Naive thymus-derived CD8-positive, alpha-beta T cell (primary cell): ENCODE measurements at regions not wholly inside any gene's neighbourhood (a gene's known extent, or its start where the extent isn't known, plus 50 kb on each side); places are given as distances from the start of the nearest gene placed in this dataset.

ENCODE experiments used
- ATAC-seq, 2 donors: fragments of 150-1000 bp; cut with Tn5 transposase in 1 of 2; sonication (Bioruptor Pico), chemical (Tn5 transposase) in 1 of 2; 1 replicate in 1 of 2; 2 replicates in 1 of 2; pipeline ENCODE4 v1.10.0; 2021; ENCODE audit warnings: mild to moderate bottlenecking in 2 of 2, moderate library complexity in 2 of 2
- POLR2A ChIA-PET: fragments of 350-600 bp; sonication (Branson Sonifier 250); formaldehyde crosslinking; loops from one replicate; lab custom pipeline; 2021; ENCODE audit warnings: antibody characterized with exemption; lab: Charles Lee
- DNase-seq, 10 donors: peaks; one replicate each; pipeline versions ENCODE4 v3.0.0 to v3.0.0-alpha.2; 2020 to 2022
- H3K27ac Mint-ChIP-seq, 10 donors: one replicate each; pipeline ENCODE4 v1.8.0; 2020 to 2022; ENCODE audit warnings: mild to moderate bottlenecking in 10 of 10, mixed read lengths in 10 of 10, moderate library complexity in 4 of 10, inconsistent platforms in 1 of 10
- H3K27me3 Mint-ChIP-seq, 5 donors: one replicate each; pipeline ENCODE4 v1.8.0; 2021 to 2022; ENCODE audit warnings: mixed read lengths in 5 of 5
- H3K36me3 Mint-ChIP-seq, 3 donors: one replicate each; pipeline ENCODE4 v1.8.0; 2020 to 2022; ENCODE audit warnings: mixed read lengths in 3 of 3, mild to moderate bottlenecking in 2 of 3, inconsistent platforms in 1 of 3
- H3K4me1 Mint-ChIP-seq, 4 donors: one replicate each; pipeline ENCODE4 v1.8.0; 2021 to 2022; ENCODE audit warnings: mixed read lengths in 4 of 4
- H3K4me3 Mint-ChIP-seq, 10 donors: one replicate each; pipeline ENCODE4 v1.8.0; 2020 to 2022; ENCODE audit warnings: mild to moderate bottlenecking in 10 of 10, mixed read lengths in 10 of 10, moderate library complexity in 6 of 10, inconsistent platforms in 1 of 10
- H3K9me3 Mint-ChIP-seq, 9 donors: one replicate each; pipeline ENCODE4 v1.8.0; 2020 to 2022; ENCODE audit warnings: mixed read lengths in 9 of 9, mild to moderate bottlenecking in 3 of 9, inconsistent platforms in 1 of 9, moderate library complexity in 1 of 9

DNA sequence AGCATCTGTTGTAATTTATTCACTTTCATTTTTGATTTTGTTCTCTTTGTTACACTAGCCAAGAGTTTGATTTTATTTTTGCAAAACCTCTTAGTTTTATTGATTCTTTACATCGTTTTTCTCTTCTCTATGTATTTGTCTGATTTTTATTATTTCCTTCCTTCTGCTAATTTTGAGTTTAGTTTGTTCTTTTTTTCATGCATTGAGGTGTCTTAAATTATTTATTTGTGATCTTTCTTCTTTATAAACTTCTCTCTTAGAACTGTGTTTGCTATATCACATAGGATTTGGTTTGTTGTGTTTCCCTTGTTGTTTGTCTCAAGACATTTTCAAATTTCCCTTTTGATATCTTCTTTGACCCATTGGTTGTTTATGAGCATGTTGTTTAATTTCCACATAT, 51.7 kb upstream of the NFKBIA start:
- DNase-seq, result no peak
- H3K36me3 Mint-ChIP-seq, result peaks cover 0 to 17% (median 8%) of the 10 kb centered on the region in 3 donors
- no peak for ATAC-seq
- H3K9me3 Mint-ChIP-seq, result peaks cover 0 to 28% (median 12%) of the 10 kb centered on the region in 9 donors
- H3K4me1 Mint-ChIP-seq, result peaks cover 0 to 1% (median 0%) of the 10 kb centered on the region in 4 donors
- POLR2A ChIA-PET, result no interaction called here
- H3K27me3 Mint-ChIP-seq, result peaks cover 0 to 16% (median 4%) of the 10 kb centered on the region in 5 donors
- H3K4me3 Mint-ChIP-seq, result no peak overlapping the region
- no peak overlapping the region for H3K27ac Mint-ChIP-seq

DNA sequence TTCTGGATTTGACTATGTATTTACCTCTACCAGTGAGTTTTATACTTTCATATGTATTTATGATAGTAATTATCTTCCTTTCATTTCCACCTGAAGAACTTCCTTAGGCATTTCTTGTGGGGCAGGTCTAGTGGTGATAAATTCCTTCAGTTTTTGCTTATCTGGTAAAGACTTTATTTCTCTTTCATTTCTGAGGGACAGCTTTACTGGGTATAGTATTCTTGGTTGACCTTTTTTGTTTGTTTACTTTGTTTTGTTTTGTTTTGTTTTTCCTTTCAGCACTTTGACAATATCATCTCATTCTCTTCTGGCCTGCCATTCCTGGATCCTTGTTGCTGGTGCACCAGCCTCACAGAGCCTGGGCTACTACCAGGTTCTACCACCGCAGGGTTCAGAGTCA, 53.9 kb upstream of the NFKBIA start:
- peaks cover 0 to 28% (median 12%) of the 10 kb centered on the region in 9 donors for H3K9me3 Mint-ChIP-seq
- no peak overlapping the region for H3K27ac Mint-ChIP-seq
- no peak for ATAC-seq
- H3K4me1 Mint-ChIP-seq, result peaks cover 0 to 1% (median 0%) of the 10 kb centered on the region in 4 donors
- H3K4me3 Mint-ChIP-seq, result no peak overlapping the region
- H3K36me3 Mint-ChIP-seq, result peaks cover 0 to 17% (median 8%) of the 10 kb centered on the region in 3 donors
- DNase-seq, result no peak
- POLR2A ChIA-PET, result no interaction called here
- H3K27me3 Mint-ChIP-seq, result peaks cover 0 to 16% (median 4%) of the 10 kb centered on the region in 5 donors

DNA sequence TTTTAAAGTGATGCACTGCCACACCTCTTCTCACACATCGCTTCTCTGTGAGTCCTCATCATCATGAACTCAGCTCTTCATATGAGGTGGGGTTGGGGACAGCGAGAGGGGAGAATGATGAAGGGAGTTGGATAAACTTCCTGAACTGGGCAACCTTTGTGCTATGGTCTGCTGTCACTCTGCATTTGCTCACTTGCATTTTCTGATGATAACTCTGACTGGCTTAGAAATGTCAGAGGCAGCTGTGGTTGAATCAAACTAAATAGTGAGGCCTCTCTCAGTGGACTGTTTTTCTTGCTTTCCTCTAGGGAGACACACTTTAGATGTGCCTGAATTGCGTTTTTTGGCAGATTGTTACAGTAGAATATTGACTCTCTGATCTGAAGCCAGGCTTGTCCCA, 55.2 kb upstream of the NFKBIA start:
- H3K4me3 Mint-ChIP-seq, result no peak overlapping the region
- peaks cover 0 to 18% (median 7%) of the 10 kb centered on the region in 5 donors for H3K27me3 Mint-ChIP-seq
- peaks cover 0 to 28% (median 12%) of the 10 kb centered on the region in 9 donors for H3K9me3 Mint-ChIP-seq
- DNase-seq (no peak), ATAC-seq (no peak)
- peaks cover 0 to 17% (median 8%) of the 10 kb centered on the region in 3 donors for H3K36me3 Mint-ChIP-seq
- peaks cover 0 to 1% (median 0%) of the 10 kb centered on the region in 4 donors for H3K4me1 Mint-ChIP-seq
- no peak overlapping the region for H3K27ac Mint-ChIP-seq
- POLR2A ChIA-PET, result no interaction called here

DNA sequence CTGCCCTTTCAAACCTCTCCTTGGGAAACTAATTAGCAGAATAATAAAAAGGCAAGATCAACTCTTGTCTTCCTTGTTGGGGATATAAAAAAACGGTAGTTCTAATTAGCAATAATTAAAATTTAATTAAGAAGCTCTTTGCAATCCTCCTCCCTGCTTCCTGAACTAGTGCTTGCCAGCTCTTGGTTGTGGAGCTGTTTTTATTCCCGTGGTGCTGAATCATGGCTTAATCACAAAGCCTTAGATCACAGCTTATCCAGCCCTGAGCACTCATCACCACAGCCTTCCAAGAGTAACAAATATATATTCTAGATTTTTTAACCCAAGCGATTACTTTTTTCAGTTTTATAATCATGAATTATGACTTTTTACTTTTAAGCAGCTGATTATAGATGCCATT, 63.2 kb upstream of the INSM2 start:
- ATAC-seq, result no peak
- H3K4me3 Mint-ChIP-seq, result no peak overlapping the region
- no peak overlapping the region for H3K27ac Mint-ChIP-seq
- peaks cover 0 to 6% (median 4%) of the 10 kb centered on the region in 9 donors for H3K9me3 Mint-ChIP-seq
- POLR2A ChIA-PET, result no interaction called here
- H3K36me3 Mint-ChIP-seq, result peaks cover 0 to 12% (median 5%) of the 10 kb centered on the region in 3 donors
- DNase-seq, result no peak
- peaks cover 14 to 62% (median 33%) of the 10 kb centered on the region in 5 donors for H3K27me3 Mint-ChIP-seq
- H3K4me1 Mint-ChIP-seq, result no peaks in the 10 kb centered on the region

DNA sequence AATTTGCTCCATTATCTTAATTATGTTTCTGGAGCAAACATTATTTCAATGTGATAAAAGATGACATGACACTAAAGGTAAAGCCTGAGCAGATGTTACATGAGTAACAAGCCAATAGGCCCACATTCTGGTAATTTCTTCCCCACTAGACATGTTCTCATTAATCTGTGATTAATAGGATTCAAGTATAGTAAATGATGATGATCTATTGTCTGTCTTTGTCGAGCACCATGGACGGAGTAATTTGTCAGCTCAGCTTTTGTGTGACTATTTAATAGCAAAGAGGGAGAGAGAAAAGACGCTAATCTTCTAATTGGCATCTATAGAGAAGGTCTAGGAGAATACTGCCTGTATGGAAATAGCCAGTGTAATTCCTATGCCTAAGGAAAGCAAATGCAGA, 62.2 kb upstream of the INSM2 start:
- POLR2A ChIA-PET, result no interaction called here
- peaks cover 14 to 53% (median 28%) of the 10 kb centered on the region in 5 donors for H3K27me3 Mint-ChIP-seq

DNA sequence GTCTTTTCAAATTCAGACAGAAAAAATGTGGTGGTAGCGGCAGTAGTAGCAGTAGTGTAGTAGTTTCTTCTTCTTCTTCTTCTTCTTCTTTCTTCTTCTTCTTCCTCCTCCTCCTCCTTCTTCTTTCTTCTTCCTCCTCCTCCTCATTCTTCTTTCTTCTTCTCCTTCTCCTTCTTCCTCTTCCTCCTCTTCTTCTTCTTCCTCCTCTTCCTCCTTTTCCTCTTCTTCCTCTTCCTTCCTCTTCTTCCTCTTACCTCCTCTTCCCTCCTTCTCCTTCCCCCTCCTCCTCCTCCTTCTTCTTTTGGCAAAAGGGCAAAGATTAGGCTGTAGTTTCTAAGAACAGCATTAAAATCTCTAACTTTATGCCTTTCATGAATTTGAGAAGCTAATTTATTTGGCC, 59.6 kb upstream of the INSM2 start:
- H3K4me1 Mint-ChIP-seq, result no peaks in the 10 kb centered on the region
- H3K27ac Mint-ChIP-seq, result no peak overlapping the region
- DNase-seq (no peak), ATAC-seq (no peak)
- H3K27me3 Mint-ChIP-seq, result peaks cover 14 to 33% (median 23%) of the 10 kb centered on the region in 5 donors
- no peaks in the 10 kb centered on the region for H3K9me3 Mint-ChIP-seq
- POLR2A ChIA-PET, result no interaction called here
- H3K4me3 Mint-ChIP-seq, result no peak overlapping the region
- no peaks in the 10 kb centered on the region for H3K36me3 Mint-ChIP-seq

More for the DNA sequence above, 62.2 kb upstream of the INSM2 start:
- Mint-ChIP-seq H3K27ac (no peak overlapping the region), H3K4me3 (no peak overlapping the region), H3K36me3 (peaks cover 0 to 5% (median 0%) of the 10 kb centered on the region in 3 donors), H3K9me3 (peaks cover 0 to 2% (median 0%) of the 10 kb centered on the region in 9 donors), H3K4me1 (no peaks in the 10 kb centered on the region)
- ATAC-seq (no peak), DNase-seq (no peak)

DNA sequence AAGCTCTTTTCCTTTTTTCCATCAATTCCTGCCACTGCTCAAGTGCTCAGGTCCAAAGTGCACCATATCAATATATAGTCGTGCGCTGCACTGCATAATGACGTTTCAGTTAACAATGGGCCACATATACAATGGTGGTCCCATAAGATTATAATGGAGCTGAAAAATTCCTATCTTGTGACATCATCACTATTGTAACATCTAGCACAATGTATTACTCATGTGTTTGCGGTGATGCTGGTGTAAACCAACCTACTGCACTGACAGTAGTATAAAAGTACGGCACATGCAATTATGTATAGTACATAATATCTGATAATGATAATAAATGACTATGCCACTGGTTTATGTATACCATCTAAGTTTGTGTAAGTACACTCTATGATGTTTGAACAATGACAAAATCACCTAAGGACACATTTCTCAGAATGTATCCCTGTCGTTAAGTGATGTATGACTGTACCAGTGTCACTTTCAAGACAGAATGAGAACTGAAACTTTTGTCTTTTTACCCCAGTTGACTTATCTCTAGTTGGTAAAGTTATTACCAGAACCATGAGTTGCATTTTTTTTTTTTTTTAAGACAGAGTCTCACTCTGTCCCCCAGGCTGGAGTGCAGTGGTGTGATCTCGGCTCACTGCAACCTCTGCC, 53.7 kb upstream of the INSM2 start:
- POLR2A ChIA-PET, result no interaction called here
- H3K36me3 Mint-ChIP-seq, result no peaks in the 10 kb centered on the region
- no peaks in the 10 kb centered on the region for H3K4me1 Mint-ChIP-seq
- no peak overlapping the region for H3K4me3 Mint-ChIP-seq
- no peak for DNase-seq
- no peak for ATAC-seq
- H3K27me3 Mint-ChIP-seq, result peaks cover 6 to 21% (median 11%) of the 10 kb centered on the region in 5 donors
- no peak overlapping the region for H3K27ac Mint-ChIP-seq
- no peaks in the 10 kb centered on the region for H3K9me3 Mint-ChIP-seq

DNA sequence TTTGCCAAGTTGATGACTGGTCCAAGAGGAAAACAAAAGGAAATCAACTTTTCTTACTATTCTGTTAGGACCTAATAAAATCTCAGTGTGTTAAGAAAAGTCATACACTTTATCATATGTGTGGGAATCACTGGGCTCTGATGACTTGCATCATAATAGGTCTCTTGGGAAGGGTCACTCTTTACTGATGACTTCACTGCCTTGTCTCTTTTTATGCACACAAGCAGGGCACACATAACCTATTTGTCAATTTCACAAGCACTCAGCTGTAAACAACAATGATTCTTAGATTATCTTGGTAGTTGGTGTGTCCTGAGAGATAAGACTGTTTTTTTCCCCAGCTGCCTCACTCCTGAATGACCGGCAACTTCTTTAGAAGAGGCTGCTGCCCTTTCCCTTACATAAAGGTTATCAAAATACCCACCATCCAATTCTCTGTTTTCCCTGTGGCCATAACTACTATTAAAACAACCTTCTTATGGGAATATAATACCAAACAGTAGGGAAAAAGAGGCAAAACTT, 50.9 kb upstream of the INSM2 start:
- ATAC-seq, result no peak
- POLR2A ChIA-PET, result no interaction called here
- Mint-ChIP-seq H3K27me3 (peaks cover 3 to 21% (median 11%) of the 10 kb centered on the region in 5 donors), H3K36me3 (no peaks in the 10 kb centered on the region), H3K27ac (no peak overlapping the region), H3K4me1 (no peaks in the 10 kb centered on the region), H3K9me3 (no peaks in the 10 kb centered on the region), H3K4me3 (no peak overlapping the region)
- no peak for DNase-seq
